ENCODE measurements at regions not wholly inside any gene's neighbourhood (a gene's known extent, or its start where the extent isn't known, plus 50 kb on each side); places are given as distances from the start of the nearest gene placed in this dataset.

DNA sequence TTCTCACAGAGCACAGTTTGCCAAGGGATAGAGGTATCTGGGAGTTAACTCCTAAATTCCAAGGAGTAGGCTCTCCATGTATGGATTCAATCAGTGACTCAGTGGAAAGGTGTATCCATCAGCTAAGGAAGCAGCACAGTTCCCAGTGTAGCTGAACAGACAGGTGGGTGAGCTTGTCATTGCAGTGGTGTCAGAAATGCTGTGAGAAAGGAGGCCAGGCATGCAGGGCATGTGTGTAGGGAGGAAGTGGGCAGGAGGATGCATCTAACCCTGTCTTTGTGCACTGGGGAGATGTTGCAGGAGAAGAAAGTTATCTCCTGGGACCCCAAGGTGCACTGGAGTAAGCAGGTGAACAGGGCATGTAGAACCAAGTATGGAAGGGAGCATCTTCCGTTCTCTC lies 539.0 kb downstream of the VRK1 start:
- peaks cover 0 to 8% of the 10 kb centered on the region in 2 donors for H3K9me3 ChIP-seq
- no peak overlapping the region for H3K27ac ChIP-seq
- H3K4me1 ChIP-seq = no peaks in the 10 kb centered on the region
- no peak overlapping the region for H3K4me3 ChIP-seq
- H3K36me3 ChIP-seq = no peaks in the 10 kb centered on the region
- TF ChIP-seq, protein P1, sequence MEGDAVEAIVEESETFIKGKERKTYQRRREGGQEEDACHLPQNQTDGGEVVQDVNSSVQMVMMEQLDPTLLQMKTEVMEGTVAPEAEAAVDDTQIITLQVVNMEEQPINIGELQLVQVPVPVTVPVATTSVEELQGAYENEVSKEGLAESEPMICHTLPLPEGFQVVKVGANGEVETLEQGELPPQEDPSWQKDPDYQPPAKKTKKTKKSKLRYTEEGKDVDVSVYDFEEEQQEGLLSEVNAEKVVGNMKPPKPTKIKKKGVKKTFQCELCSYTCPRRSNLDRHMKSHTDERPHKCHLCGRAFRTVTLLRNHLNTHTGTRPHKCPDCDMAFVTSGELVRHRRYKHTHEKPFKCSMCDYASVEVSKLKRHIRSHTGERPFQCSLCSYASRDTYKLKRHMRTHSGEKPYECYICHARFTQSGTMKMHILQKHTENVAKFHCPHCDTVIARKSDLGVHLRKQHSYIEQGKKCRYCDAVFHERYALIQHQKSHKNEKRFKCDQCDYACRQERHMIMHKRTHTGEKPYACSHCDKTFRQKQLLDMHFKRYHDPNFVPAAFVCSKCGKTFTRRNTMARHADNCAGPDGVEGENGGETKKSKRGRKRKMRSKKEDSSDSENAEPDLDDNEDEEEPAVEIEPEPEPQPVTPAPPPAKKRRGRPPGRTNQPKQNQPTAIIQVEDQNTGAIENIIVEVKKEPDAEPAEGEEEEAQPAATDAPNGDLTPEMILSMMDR (IDR thresholded peaks at IDR 0.05) = no peak
- no peak for TF ChIP-seq POLR2A (IDR thresholded peaks at IDR 0.05)
- TF ChIP-seq POLR2AphosphoS5 (IDR thresholded peaks at IDR 0.05) = no peak
- intact Hi-C loops (cut with DNase I; ENCODE audit: low total_unique reads) = no loop called here
- peaks cover 0 to 1% of the 10 kb centered on the region in 2 donors for H3K27me3 ChIP-seq
- DNase-seq (ENCODE audit: low spot score in 2 of 2) = no peak

DNA sequence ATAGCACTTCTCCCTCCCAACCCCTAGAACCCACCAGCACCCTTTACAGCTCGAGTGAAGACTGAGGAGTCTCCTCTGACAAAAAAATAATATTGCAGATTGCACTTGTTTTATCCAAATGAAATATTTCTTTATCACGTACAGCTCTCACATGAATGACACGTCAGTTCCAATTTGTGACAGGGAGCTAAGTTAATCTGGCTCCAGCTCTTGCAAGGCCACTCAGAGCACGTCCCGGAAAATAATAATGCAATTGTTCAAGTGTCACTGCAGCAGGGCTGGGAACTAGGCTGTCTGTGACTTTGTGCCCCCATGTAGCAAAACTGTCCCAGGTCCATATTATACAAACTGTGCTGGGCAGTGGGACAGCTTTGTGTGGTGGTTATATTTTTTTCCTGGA lies 539.6 kb downstream of the VRK1 start:
- TF ChIP-seq POLR2AphosphoS5 (IDR thresholded peaks at IDR 0.05) (no peak), POLR2A (IDR thresholded peaks at IDR 0.05) (no peak)
- TF ChIP-seq, protein P1 (IDR thresholded peaks at IDR 0.05) = no peak
- H3K27ac ChIP-seq = no peak overlapping the region
- H3K9me3 ChIP-seq = peaks cover 0 to 8% of the 10 kb centered on the region in 2 donors
- H3K27me3 ChIP-seq = peaks cover 0 to 3% of the 10 kb centered on the region in 2 donors
- no peak overlapping the region for H3K4me3 ChIP-seq
- DNase-seq (ENCODE audit: low spot score in 2 of 2) = no peak
- intact Hi-C loops (cut with DNase I; ENCODE audit: low total_unique reads) = no loop called here
- no peaks in the 10 kb centered on the region for H3K36me3 ChIP-seq
- no peaks in the 10 kb centered on the region for H3K4me1 ChIP-seq

- TF ChIP-seq, protein P1 (IDR thresholded peaks at IDR 0.05) = no peak
- no peak for TF ChIP-seq POLR2A (IDR thresholded peaks at IDR 0.05)
- no peak for TF ChIP-seq POLR2AphosphoS5 (IDR thresholded peaks at IDR 0.05)
- H3K9me3 ChIP-seq = peaks cover 0 to 8% of the 10 kb centered on the region in 2 donors
- no peak overlapping the region for H3K27ac ChIP-seq
- no peak for DNase-seq (ENCODE audit: low spot score in 2 of 2)
- no peaks in the 10 kb centered on the region for H3K4me1 ChIP-seq
- peaks cover 0 to 3% of the 10 kb centered on the region in 2 donors for H3K27me3 ChIP-seq
- no peak overlapping the region for H3K4me3 ChIP-seq
- no peaks in the 10 kb centered on the region for H3K36me3 ChIP-seq
- intact Hi-C loops (cut with DNase I; ENCODE audit: low total_unique reads) = no loop called here
Measured at GRCh38 chr14:97337267-97337666, 540.1 kb downstream of the VRK1 start.

GRCh38 chr14:97337670-97338069 lies 540.5 kb downstream of the VRK1 start:
- peaks cover 0 to 8% of the 10 kb centered on the region in 2 donors for H3K9me3 ChIP-seq
- H3K27ac ChIP-seq = no peak overlapping the region
- H3K27me3 ChIP-seq = peaks cover 0 to 3% of the 10 kb centered on the region in 2 donors
- H3K4me3 ChIP-seq = no peak overlapping the region
- intact Hi-C loops (cut with DNase I; ENCODE audit: low total_unique reads) = no loop called here
- TF ChIP-seq, protein P1 (IDR thresholded peaks at IDR 0.05) = no peak
- TF ChIP-seq POLR2AphosphoS5 (IDR thresholded peaks at IDR 0.05) (no peak), POLR2A (IDR thresholded peaks at IDR 0.05) (no peak)
- no peak for DNase-seq (ENCODE audit: low spot score in 2 of 2)
- no peaks in the 10 kb centered on the region for H3K4me1 ChIP-seq
- no peaks in the 10 kb centered on the region for H3K36me3 ChIP-seq

DNA sequence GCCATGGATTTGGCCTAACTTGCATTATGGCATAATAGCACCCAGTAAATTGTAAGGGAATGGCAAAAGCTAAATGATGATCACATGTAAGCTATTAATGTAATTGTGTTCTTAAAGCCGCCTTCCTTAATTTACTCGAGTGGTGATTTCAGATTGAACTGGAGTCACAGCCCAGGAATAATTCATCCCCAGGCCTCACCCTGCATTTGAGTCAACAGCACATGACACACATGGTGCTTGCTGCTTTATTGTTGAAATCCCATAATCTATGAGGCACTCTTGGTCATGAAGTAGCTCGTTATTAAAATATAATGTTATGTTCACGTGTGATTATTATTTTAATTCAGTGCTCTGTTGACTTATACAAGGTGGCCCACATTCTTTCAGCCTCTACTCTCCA lies 547.5 kb downstream of the VRK1 start:
- DNase-seq (ENCODE audit: low spot score in 2 of 2) = no peak
- no peaks in the 10 kb centered on the region for H3K36me3 ChIP-seq
- peaks cover 0 to 7% of the 10 kb centered on the region in 2 donors for H3K27me3 ChIP-seq
- H3K27ac ChIP-seq = no peak overlapping the region
- intact Hi-C loops (cut with DNase I; ENCODE audit: low total_unique reads) = no loop called here
- H3K9me3 ChIP-seq = peaks cover 0 to 7% of the 10 kb centered on the region in 2 donors
- no peak overlapping the region for H3K4me3 ChIP-seq
- H3K4me1 ChIP-seq = no peaks in the 10 kb centered on the region
- TF ChIP-seq POLR2A (IDR thresholded peaks at IDR 0.05) (no peak), POLR2AphosphoS5 (IDR thresholded peaks at IDR 0.05) (no peak)
- TF ChIP-seq, protein P1 (IDR thresholded peaks at IDR 0.05) = no peak

Measured in breast epithelium (tissue), 4 donors.